Inferior parietal cortex (tissue), 1 donor: ENCODE measurements at regions not wholly inside any gene's neighbourhood (a gene's known extent, or its start where the extent isn't known, plus 50 kb on each side); places are given as distances from the start of the nearest gene placed in this dataset.
"Not testable (repeated sequence)": the region's sequence is repeated elsewhere in the genome, so short reads cannot be mapped to it uniquely, and the experiment has no call there.

Experiments
- DNase-seq: peaks from one replicate; pipeline ENCODE4 v3.0.0-alpha.2; 2016; ENCODE audit errors: extremely low spot score

- DNase-seq: no peak
These were observed 430.3 kb upstream of the PDZRN3 start for GRCh38 chr3:74055061-74055460.

DNA sequence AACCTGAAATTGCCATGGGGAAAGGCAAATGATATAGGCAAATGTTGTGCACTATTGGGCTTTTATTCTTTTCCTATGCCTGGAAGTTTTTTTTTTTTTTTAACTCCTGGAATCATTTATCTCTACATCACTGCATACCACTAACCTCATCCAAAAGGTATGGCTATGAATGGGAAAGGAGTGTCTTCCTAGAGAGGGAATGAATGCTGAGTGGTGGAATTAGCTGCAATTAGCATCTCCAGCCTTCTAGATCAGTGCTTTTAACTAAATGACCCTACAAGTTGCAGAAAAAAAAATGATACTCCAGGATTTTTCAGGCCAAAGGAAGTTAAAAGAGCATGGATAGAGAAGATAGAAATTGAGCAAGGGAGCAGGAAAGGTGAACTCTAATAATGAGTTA lies 429.8 kb upstream of the PDZRN3 start:
- no peak for DNase-seq

GRCh38 chr3:74053970-74054516 lies 429.3 kb upstream of the PDZRN3 start:
- no peak for DNase-seq

DNA sequence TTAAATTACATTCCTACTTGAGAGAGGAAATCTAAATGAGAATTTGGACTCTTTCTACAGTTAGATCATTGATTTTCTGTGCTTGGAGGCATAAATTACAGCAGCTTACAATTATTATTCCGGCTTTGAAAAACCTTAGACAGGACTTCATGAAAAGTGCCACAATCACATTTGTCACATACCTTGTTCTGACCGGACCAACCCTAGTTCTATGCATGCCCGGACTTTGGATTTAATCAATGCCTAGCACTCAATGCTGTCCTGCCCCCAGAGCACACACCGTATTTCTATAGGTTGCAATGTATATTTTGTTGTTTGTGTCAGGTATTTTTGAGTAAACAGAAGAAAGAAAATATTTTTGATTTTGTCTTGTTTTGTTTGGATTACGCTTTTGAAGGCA lies 424.7 kb upstream of the PDZRN3 start:
- DNase-seq: no peak

DNA sequence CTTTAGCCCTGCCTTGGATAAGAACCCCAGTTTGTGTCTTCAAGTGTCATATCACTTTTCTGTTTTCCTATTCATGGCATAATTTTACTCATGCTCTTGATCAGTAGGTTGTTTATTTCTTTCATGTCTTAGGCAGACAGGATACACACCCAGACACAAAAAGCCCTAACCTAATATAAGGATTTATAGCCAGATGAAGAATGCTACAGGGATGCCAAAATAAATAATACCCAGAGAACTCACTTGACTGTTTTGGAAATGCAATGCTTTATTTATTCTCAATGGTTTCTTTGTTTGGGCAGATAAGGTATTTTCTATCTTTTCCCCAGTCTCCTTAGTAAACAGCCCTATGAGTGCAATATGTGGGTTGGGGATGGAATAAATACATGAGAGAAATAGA lies 424.0 kb upstream of the PDZRN3 start:
- no peak for DNase-seq

DNA sequence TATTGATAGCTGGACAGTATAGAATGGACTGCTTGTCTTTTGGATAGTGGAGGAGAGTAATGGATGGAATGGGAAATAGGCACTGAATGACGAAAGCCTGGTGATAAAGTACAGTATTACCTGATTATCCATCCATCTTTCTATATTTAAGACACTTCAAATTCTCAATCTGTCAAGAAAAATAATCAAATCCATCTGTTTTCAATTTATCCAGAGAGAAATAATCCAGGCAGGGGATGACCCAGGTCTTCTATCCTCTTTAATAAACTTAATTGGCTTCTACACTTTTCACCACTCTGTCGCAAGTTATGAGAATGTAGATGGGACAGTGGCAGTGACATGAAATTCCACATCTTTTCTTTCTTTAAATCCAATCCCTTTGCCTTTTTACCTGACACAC lies 420.3 kb upstream of the PDZRN3 start:
- DNase-seq: no peak

DNA sequence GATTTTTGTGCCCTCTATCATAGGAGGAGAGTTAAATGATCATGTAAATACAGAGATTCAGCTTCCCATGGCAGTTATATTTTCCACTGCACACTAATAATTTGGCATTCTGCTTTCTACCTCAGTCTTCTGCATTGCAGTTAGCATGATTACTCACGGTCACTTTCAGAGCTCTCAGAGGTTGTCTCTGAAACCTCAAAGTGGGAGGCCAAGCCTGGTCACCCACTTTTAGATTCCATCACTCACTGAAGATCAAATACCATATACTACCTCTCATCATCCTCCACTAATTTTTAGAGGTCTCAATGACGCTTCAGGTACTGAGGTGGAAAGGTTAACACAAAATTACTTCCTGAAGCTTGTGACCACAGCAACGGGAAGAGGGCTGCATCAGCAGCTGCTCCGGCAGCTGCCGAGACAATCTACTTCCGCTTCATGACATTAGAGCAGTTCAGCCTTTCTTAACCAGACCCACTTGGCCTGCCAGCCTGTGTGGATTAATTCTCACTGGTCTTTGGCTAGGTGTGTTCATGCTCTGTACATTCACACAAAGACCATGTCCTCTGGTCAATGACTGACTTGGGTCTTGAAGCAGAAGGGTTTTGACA lies 416.4 kb upstream of the PDZRN3 start:
- DNase-seq: no peak

DNA sequence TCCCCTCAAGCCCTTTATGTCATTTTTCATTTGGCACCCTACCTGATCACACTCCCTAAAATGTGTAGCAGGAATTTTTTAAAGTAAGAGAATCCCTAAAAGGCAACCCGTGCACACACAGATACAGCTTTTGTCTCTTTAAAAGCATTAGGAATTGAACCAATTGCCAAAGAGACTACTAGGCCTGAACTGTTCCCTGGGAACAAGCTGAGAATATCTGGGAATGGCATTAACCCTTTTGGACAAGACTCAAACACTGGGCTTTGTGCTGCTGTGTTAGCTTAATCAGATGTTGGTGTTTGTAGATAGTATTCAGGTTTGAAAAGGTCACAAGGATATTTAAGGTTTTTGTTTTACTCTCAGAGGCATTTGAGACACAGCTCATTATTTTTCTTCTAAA lies 414.4 kb upstream of the PDZRN3 start:
- no peak for DNase-seq

GRCh38 chr3:74036568-74036967 lies 411.8 kb upstream of the PDZRN3 start:
- no peak for DNase-seq

DNA sequence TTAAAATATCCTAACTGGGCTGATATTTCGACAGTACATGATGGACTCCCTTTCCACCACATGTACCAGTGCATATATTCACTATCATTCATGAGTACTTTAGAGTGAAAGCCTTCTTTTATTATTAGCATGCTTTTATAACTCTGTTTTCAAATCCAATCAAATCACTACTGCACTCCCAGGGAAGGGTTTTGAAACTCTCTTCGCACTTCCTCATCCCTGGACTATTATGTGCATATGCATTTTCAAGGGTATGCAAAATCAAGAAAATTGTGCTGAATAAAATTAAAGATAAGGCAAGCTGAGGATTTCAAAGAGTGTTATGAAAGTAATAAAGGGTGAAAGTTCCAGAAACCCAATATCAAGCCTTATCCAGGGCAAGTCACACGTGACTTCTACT lies 411.4 kb upstream of the PDZRN3 start:
- no peak for DNase-seq

- DNase-seq: no peak
These were observed 409.1 kb upstream of the PDZRN3 start for GRCh38 chr3:74033806-74034205.

DNA sequence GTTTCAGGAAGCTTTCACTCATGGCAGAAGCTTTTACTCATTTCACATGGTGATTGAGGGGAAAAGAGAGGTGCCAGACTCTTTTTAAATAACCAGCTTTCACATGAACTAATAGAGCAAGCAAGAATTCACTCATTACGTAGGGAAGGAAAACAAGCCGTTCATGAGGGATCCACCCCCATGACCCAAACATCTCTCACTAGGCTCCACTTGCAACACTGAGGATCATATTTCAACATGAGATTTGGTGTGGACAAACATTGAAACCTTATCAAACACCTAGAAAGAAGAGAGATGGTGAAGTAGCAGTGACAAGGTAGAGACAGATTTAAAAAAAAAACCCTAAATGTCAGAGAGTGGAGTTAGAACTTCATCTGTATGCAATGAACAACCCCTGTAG lies 408.6 kb upstream of the PDZRN3 start:
- no peak for DNase-seq

GRCh38 chr3:74027121-74027520 lies 402.4 kb upstream of the PDZRN3 start:
- DNase-seq: no peak

DNA sequence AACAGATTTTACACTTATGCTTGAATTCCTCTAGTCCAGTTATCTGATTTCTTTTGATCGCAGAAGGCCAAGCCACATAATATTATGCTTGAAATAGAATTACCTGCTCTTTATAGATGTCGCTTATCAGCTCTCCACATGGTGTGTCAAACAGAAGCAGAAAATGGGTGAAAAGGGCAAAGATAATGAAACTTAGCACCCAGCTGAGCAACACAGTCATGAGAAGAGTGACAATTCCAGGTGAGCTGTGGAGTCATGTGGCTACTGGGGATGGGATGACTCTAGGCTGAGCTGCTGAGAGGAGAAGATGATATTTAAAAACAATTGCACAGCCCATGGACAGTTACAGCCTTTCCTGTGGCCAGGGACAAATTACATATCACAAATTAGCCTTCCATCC lies 398.7 kb upstream of the PDZRN3 start:
- DNase-seq: no peak

- DNase-seq: no peak
These were observed 396.7 kb upstream of the PDZRN3 start for GRCh38 chr3:74021449-74021848.

GRCh38 chr3:74009961-74010844 lies 385.5 kb upstream of the PDZRN3 start:
- DNase-seq: no peak

- no peak for DNase-seq
These were observed 379.6 kb upstream of the PDZRN3 start for GRCh38 chr3:74004386-74004785.

GRCh38 chr3:74003734-74004133 lies 379.0 kb upstream of the PDZRN3 start:
- no peak for DNase-seq

GRCh38 chr3:74001436-74001835 lies 376.7 kb upstream of the PDZRN3 start:
- no peak for DNase-seq

- no peak for DNase-seq
These were observed 376.0 kb upstream of the PDZRN3 start for GRCh38 chr3:74000725-74001124.

GRCh38 chr3:73999501-73999900 lies 374.8 kb upstream of the PDZRN3 start:
- DNase-seq: no peak

GRCh38 chr3:73990691-73991090 lies 365.9 kb upstream of the PDZRN3 start:
- DNase-seq: not testable (repeated sequence)

- DNase-seq: no peak
These were observed 342.0 kb upstream of the PDZRN3 start for GRCh38 chr3:73966733-73967132.
